GM12874 (cell line): ENCODE measurements at regions not wholly inside any gene's neighbourhood (a gene's known extent, or its start where the extent isn't known, plus 50 kb on each side); places are given as distances from the start of the nearest gene placed in this dataset.

Experiments used
- TF ChIP-seq, protein P1 (sequence below): IDR thresholded peaks from 2 replicates; pipeline ENCODE4 v1.5.1; 2011; ENCODE audit warnings: low read depth, mild to moderate bottlenecking, control low read depth, low read length, moderate library complexity; ENCODE audit not compliant: insufficient read depth

DNA sequence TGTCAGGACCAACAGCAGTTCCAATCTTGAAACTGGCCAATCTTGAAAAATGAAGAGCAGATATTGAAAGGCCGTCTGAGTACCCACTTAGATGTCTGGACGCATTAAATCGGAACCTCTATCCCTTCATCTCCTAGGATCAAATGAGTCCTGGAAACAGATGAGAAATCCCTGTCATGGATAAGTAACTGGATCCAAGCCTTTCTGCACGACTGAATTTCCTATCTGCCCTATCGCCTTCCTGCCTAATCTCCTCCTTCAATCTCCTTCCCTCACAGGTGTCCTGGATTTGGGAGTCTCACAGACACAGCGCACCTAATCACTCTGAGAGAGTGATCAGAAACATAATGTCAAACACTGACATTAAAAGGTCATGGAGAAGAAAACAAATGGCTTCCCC is 245.2 kb upstream of the PRSS58 start:
- TF ChIP-seq, protein P1, sequence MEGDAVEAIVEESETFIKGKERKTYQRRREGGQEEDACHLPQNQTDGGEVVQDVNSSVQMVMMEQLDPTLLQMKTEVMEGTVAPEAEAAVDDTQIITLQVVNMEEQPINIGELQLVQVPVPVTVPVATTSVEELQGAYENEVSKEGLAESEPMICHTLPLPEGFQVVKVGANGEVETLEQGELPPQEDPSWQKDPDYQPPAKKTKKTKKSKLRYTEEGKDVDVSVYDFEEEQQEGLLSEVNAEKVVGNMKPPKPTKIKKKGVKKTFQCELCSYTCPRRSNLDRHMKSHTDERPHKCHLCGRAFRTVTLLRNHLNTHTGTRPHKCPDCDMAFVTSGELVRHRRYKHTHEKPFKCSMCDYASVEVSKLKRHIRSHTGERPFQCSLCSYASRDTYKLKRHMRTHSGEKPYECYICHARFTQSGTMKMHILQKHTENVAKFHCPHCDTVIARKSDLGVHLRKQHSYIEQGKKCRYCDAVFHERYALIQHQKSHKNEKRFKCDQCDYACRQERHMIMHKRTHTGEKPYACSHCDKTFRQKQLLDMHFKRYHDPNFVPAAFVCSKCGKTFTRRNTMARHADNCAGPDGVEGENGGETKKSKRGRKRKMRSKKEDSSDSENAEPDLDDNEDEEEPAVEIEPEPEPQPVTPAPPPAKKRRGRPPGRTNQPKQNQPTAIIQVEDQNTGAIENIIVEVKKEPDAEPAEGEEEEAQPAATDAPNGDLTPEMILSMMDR: no peak

DNA sequence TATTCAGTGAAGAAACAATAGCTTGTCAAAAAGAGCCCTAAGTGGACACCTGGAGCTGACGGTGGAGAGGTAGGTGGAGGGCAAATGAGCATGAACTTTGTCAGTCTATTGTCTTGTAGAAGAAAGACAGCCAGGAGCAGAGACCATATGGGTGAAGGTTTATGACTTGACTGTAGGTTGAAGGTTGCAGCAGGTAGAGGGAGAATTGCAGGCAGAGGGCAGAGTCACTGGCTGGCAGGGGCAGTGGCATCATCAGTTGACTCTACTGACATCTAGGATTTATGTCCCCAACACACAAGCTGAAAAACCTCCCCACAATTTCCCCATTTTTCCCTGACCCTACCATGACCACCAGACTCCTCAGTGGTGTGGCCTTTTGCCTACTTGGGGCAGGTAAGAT is 243.6 kb upstream of the PRSS58 start:
- TF ChIP-seq, protein P1: no peak

DNA sequence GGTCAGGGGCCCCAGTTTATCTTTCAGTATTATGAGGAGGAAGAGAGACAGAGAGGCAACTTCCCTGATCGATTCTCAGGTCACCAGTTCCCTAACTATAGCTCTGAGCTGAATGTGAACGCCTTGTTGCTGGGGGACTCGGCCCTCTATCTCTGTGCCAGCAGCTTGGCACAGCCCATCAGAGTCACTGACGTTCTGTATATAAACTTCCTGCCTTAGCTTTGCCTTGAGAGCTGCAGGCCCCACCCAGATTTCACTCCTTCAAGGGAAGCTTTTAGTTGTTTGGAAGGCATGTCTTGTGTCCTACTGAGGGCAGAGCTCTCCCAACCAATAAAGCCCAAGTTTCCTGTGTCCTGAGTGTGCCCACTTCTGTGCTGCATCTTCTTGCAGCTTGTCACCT is 242.5 kb upstream of the PRSS58 start:
- TF ChIP-seq, protein P1: no peak

DNA sequence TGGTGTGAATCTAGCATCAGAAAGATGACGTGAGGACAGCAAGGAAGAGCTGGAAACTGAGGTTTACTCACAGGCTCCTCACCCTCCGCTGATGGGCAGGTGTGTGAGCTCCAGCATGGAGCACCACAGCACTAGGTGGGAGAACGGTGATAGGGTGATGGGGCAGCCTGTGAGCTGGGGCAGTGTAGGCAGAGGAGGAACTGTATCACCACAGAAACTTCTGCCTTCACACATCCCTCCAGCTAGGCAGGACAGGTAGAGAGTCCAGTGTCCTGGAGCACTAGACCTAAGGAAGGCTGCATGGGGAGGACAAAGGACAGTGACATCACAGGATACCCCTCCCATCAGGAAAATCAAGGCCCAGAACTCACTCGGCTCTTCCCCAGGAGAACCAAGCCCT is 241.8 kb upstream of the PRSS58 start:
- TF ChIP-seq, protein P1: no peak

DNA sequence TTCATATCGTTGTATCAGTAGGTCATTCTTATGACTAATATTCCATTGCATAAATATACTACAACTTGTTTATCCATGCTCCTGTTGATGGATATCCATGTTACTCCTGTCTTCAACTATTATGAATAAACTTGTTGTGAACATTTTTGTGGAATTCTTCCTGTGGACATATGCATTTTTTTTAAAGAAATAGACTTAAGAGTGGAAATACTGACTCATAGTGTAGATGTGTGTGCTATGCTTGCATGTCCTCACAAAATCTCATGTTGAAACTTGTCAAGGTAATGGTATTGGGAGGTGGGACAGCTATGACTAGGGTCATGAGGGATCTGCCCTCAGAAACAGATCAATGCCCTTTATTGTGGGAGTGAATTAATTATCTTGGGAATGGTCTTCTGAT is 240.5 kb upstream of the PRSS58 start:
- TF ChIP-seq, protein P1: no peak

DNA sequence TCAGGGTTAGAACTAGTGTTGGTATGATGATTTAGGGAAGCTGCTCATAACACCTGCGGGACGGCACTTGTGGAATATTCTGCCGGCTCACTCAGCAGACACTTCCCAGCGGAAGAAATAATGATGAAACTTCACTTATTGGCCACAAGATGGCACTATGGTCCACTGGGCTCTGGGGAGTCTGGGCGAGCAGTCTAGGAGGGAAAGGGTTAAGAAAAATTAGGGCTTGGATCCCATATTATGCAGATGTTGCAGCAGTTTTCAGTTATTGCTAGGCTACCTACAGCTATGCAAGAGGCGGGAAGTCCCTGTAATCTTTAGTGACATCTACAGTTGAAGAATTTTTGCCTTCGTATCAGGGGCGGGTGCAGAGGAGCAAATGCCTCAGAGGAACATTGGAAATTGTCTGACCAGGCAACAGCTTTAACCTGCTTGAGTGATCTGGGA is 238.7 kb upstream of the PRSS58 start:
- TF ChIP-seq, protein P1: peak; percentile 65

DNA sequence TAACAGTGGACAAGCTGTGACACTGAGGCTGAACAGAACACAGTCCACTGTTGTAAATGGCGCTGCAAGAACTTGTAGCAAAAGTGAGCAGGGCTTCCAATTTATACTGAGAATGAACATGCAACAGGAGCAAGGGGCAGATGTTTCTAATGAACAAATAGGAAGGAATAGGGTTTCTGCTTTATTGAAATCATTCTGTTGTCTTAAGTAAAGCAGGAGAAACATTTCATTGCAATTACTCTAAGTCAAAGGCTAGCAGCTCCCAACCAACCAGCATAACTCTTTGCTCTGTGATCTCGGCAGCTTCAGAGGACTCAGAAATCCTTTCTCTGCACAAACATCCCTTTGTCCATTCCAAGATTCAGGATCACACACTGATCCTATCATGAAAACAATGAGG is 236.2 kb upstream of the PRSS58 start:
- TF ChIP-seq, protein P1: no peak

DNA sequence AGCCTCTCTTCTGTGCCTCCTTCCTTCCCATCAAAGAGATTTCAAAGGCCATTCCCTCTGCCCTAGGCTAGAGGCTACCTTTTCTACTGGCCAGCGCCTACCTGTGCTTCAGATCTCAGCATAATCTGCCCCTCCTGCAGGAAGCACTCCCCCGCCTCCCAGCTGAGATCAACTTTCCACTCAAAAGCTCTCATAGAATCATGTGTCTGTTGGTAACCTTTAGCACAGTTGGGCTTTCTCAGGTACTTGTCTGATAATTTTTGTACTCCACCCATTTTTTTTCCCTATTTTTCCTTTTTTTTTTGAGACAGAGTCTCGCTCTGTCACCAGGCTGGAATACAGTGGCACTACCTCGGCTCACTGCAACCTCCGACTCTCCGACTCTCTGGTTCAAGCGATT is 231.0 kb upstream of the PRSS58 start:
- TF ChIP-seq, protein P1: no peak
